Right lobe of liver (tissue), 6 donors: ENCODE measurements at regions not wholly inside any gene's neighbourhood (a gene's known extent, or its start where the extent isn't known, plus 50 kb on each side); places are given as distances from the start of the nearest gene placed in this dataset.
"Not testable (repeated sequence)": the region's sequence is repeated elsewhere in the genome, so short reads cannot be mapped to it uniquely, and the experiment has no call there.

ENCODE experiments used
- ATAC-seq, 4 donors: fragments of 200-7000 bp; cut with Tn5 transposase; one replicate each; pipeline ENCODE4 v1.9.1; 2020; ENCODE audit warnings: mild to moderate bottlenecking in 4 of 4, moderate library complexity in 4 of 4
- DNase-seq, 3 donors: peaks; one replicate each; pipeline ENCODE4 v3.0.0-alpha.2; 2020
- H3K27ac ChIP-seq, 3 donors: fragments of 200-600 bp; one replicate each; pipeline ENCODE4 v1.8.0; 2022
- H3K27me3 ChIP-seq, 2 donors: fragments of 200-600 bp; one replicate each; pipeline ENCODE4 v1.8.0; 2022
- H3K36me3 ChIP-seq, 4 donors: fragments of 200-600 bp; sonication (generic) in 1 of 4; one replicate each; pipeline versions ENCODE4 v1.5.1 to v1.8.0; 2017 to 2022; ENCODE audit warnings: control low read depth in 1 of 4
- H3K4me1 ChIP-seq, 4 donors: fragments of 200-600 bp; sonication (generic) in 1 of 4; one replicate each; pipeline versions ENCODE4 v1.5.1 to v1.8.0; 2017 to 2022; ENCODE audit warnings: control low read depth in 1 of 4
- H3K4me3 ChIP-seq, 3 donors: fragments of 200-600 bp; one replicate each; pipeline ENCODE4 v1.8.0; 2022
- H3K9me3 ChIP-seq, 4 donors: fragments of 200-600 bp; sonication (generic) in 1 of 4; one replicate each; pipeline versions ENCODE4 v1.5.1 to v1.8.0; 2017 to 2022; ENCODE audit warnings: control low read depth in 1 of 4
- POLR2A ChIP-seq: fragments of 450-650 bp; IDR thresholded peaks from one replicate; pipeline ENCODE4 v1.6.1; 2017; ENCODE audit warnings: antibody characterized with exemption, mild to moderate bottlenecking
- WGBS: methylation state at CpG from one replicate; pipeline ENCODE4 v1.1.6; 2018; ENCODE audit warnings: low coverage, low lambda C conversion rate; ENCODE audit not compliant: insufficient coverage; ENCODE audit errors: missing lambda C conversion rate; 5-methylcytosine and 5-hydroxymethylcytosine counted together
- intact Hi-C, 2 donors: fragments of 100-400 bp; cut with DNase I; formaldehyde crosslinking; loops; one replicate each; pipeline versions ENCODE4 v1.11.2 to v1.14.1; 2022
- TF ChIP-seq, protein P1 (sequence below), 4 donors: fragments of 200-600 bp in 3 of 4; fragments of 450-650 bp in 1 of 4; IDR thresholded peaks; one replicate each; pipeline versions ENCODE4 v1.5.1 to v1.8.0; 2016 to 2022; ENCODE audit warnings: antibody characterized with exemption in 4 of 4, mild to moderate bottlenecking in 2 of 4
- donor health status: DM: no; HTN: yes; CAD: no.
- donor health status: DM: no; HTN: no; CAD: no.
- donor health status: DM: no; HTN: no; CAD: no.
- donor health status: DM: no; HTN: yes; CAD: no.
- donor health status: DM: no; HTN: yes; CAD: no.

DNA sequence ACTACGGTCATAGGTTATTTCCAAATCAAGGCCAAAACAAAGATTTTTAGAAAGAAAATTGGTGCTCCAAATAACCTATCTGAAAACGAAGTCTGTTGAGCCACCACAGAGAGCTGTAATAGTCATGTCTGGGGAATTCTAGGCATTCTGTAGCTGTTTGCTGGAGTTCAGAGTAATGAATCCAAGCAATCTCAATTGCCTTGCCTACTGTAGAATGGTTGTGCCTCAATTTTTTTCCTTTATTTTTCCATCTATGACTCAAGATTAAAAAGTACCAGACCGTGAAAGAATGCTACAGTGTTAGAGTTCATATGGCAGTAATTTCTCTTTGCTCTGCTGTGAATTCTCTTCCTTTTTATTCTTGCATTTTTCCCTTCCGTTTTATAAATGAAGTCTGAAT, 1007.2 kb upstream of the ALCAM start:
- intact Hi-C loops, result no loop called here

DNA sequence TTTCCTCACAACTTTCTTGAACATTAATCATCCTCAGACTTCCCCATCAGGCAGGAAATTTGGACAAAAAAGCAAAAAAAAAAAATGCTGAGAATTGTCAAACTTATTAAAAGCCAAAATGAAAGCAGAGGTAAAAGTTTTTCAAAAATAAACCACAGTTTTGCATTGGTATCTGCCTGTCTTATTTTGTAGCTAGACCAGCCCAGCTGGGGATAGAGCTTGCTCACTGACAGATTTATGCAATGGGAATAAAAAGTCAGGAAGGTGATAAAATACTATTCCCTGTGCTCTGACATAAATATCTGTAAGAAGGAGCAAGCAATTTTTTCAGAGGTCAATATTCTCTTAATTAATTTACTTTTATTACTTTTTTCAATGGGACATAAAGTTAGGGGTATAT, 1006.7 kb upstream of the ALCAM start:
- DNase-seq (no peak), ATAC-seq (no peak)
- no peaks in the 10 kb centered on the region for H3K36me3 ChIP-seq
- intact Hi-C loops, result no loop called here
- H3K27ac ChIP-seq, result no peak overlapping the region
- H3K4me3 ChIP-seq, result no peak overlapping the region
- H3K4me1 ChIP-seq, result no peaks in the 10 kb centered on the region
- no peak for TF ChIP-seq POLR2A
- TF ChIP-seq, protein P1, sequence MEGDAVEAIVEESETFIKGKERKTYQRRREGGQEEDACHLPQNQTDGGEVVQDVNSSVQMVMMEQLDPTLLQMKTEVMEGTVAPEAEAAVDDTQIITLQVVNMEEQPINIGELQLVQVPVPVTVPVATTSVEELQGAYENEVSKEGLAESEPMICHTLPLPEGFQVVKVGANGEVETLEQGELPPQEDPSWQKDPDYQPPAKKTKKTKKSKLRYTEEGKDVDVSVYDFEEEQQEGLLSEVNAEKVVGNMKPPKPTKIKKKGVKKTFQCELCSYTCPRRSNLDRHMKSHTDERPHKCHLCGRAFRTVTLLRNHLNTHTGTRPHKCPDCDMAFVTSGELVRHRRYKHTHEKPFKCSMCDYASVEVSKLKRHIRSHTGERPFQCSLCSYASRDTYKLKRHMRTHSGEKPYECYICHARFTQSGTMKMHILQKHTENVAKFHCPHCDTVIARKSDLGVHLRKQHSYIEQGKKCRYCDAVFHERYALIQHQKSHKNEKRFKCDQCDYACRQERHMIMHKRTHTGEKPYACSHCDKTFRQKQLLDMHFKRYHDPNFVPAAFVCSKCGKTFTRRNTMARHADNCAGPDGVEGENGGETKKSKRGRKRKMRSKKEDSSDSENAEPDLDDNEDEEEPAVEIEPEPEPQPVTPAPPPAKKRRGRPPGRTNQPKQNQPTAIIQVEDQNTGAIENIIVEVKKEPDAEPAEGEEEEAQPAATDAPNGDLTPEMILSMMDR (IDR thresholded peaks at IDR 0.05), result no peak
- H3K27me3 ChIP-seq, result no peaks in the 10 kb centered on the region
- no peaks in the 10 kb centered on the region for H3K9me3 ChIP-seq

More for the DNA sequence above, 1007.2 kb upstream of the ALCAM start:
- H3K4me1 ChIP-seq, result no peaks in the 10 kb centered on the region
- WGBS, result 47% methylated on average over 4 of the region's 4 CpGs
- no peaks in the 10 kb centered on the region for H3K27me3 ChIP-seq
- H3K9me3 ChIP-seq, result no peaks in the 10 kb centered on the region
- no peak for TF ChIP-seq POLR2A
- TF ChIP-seq, protein P1 (IDR thresholded peaks at IDR 0.05), result no peak
- no peak overlapping the region for H3K27ac ChIP-seq
- no peak for ATAC-seq
- H3K36me3 ChIP-seq, result no peaks in the 10 kb centered on the region
- no peak for DNase-seq
- H3K4me3 ChIP-seq, result no peak overlapping the region

DNA sequence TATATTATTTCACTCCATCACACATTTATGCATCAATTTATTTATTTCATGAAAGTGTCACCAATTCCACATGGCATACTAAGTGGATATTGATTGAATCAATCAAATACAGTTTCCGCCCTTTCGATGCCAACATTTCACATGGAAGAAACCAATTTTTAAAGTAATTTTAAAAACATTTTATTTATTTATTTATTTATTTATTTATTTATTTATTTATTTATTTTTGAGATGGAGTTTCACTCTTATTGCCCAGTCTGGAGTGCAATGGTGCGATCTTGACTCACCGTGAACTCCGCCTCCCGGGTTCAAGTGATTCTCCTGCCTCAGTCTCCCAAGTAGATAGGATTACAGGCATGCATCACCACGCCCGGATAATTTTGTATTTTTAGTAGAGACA, 1005.0 kb upstream of the ALCAM start:
- H3K4me3 ChIP-seq, DNase-seq, intact Hi-C loops, ATAC-seq, H3K27me3 ChIP-seq, H3K9me3 ChIP-seq, H3K27ac ChIP-seq, H3K4me1 ChIP-seq, H3K36me3 ChIP-seq: not testable (repeated sequence)
- 88% methylated on average over 8 of the region's 8 CpGs for WGBS

DNA sequence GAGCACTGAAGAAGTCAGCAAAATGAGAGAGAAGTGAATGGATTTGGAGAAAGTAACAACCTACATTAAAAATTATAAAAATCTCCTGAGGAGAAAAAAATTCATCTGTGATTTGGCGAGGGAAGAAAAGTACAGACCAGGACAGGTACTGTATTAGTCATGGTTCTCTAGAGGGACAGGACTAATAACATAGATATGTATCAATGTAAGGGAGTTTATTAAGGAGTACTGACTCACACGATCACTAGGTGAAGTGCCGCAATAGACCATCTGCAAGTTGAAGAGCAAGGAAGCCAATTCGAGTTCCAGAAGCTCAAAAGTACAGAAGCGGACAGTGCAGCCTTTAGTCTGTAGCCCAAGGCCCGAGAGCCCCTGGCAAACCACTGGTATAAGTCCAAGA, 1004.4 kb upstream of the ALCAM start:
- H3K9me3 ChIP-seq, result no peaks in the 10 kb centered on the region
- H3K27ac ChIP-seq, result no peak overlapping the region
- no peak for DNase-seq
- TF ChIP-seq, protein P1 (IDR thresholded peaks at IDR 0.05), result no peak
- TF ChIP-seq POLR2A, result no peak
- no peaks in the 10 kb centered on the region for H3K27me3 ChIP-seq
- intact Hi-C loops, result no loop called here
- ATAC-seq, result no peak
- 71% methylated on average over 5 of the region's 6 CpGs for WGBS
- no peaks in the 10 kb centered on the region for H3K36me3 ChIP-seq
- H3K4me3 ChIP-seq, result no peak overlapping the region
- no peaks in the 10 kb centered on the region for H3K4me1 ChIP-seq

DNA sequence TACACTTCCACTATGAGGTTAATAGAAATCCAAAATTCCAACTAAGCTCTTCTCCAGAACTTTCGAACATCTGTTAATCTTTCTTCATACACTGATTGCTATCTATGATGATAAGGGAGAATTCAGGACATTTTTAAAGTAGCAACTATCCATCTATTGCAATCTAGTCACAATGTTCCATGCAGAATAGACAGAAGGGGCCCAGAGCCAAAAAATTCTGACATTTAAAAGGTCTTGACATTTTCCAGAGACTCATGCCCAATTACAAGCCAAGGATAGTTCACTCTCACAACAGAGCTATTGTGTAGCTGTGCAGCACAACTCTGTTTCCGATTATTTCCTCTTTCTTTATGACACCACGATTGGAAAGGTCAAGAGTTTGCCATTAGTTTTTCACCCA, 999.7 kb upstream of the ALCAM start:
- no peak for TF ChIP-seq POLR2A
- TF ChIP-seq, protein P1 (IDR thresholded peaks at IDR 0.05), result no peak
- WGBS, result 39% methylated on average over 3 of the region's 3 CpGs

More for the DNA sequence above, 999.7 kb upstream of the ALCAM start:
- DNase-seq (no peak), ATAC-seq (no peak)
- no peaks in the 10 kb centered on the region for H3K9me3 ChIP-seq
- H3K36me3 ChIP-seq, result no peaks in the 10 kb centered on the region
- intact Hi-C loops, result no loop called here
- no peaks in the 10 kb centered on the region for H3K4me1 ChIP-seq
- no peaks in the 10 kb centered on the region for H3K27me3 ChIP-seq
- H3K27ac ChIP-seq, result no peak overlapping the region
- no peak overlapping the region for H3K4me3 ChIP-seq
